ENCODE measurements at regions not wholly inside any gene's neighbourhood (a gene's known extent, or its start where the extent isn't known, plus 50 kb on each side); places are given as distances from the start of the nearest gene placed in this dataset.
"Not testable (repeated sequence)": the region's sequence is repeated elsewhere in the genome, so short reads cannot be mapped to it uniquely, and the experiment has no call there.

DNA sequence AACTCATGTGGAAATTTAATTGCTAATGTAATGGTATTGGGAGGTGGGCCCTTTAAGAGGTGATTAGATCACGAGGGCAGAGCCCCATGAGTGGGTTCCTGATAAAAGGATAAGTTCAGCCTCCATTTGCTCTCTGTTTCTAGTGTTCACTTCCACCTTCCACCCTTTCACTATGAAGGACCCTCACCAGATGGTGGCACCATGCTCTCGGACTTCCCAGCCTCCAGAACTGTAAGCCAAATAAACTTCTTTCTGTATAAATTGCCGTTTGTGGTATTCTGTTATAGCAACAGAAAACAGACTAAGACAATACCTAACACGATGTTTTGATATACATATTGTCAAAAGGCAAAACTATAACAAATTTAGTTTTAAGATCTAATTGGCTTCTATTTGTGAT is 166.2 kb downstream of the DEPDC1B start:
- peak; percentile 47 for FAIRE-seq
- TF ChIP-seq POU2F2 (IDR thresholded peaks at IDR 0.05; ENCODE audit: low read depth, low read length) = no peak
- TF ChIP-seq TAF1 (IDR thresholded peaks at IDR 0.05; ENCODE audit: low read depth, low read length) = no peak
- no peak for TF ChIP-seq POLR2A (IDR thresholded peaks at IDR 0.05; ENCODE audit: low read depth, low read length)
- no peak for TF ChIP-seq PAX5 (IDR thresholded peaks at IDR 0.05; ENCODE audit: insufficient read depth, low read length, severe bottlenecking)
- TF ChIP-seq POLR2AphosphoS5 (IDR thresholded peaks at IDR 0.05; ENCODE audit: low read depth, low read length) = no peak
- no peak for TF ChIP-seq SPI1 (IDR thresholded peaks at IDR 0.05; ENCODE audit: low read depth, low read length)

DNA sequence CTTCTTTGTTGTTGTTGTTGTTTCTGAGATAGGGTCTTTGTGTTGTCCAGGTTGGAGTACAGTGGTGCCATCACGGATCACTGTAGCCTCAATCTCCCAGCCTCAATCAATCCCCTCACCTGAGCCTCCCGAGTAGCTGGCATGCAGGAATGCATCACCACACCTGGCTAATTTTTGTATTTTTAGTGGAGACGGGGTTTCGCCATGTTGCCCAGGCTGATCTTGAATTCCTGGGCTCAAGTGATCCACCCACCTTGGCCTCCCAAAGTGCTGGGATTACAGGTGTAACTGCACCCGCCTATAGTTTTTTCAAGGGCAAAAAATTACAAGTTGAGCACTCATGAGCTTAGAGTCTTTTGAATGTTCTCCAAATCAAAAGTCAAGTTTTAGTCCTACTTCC is 167.2 kb downstream of the DEPDC1B start:
- not testable (repeated sequence) for DNase-seq (ENCODE audit: insufficient read length, low spot score); FAIRE-seq

More for the DNA sequence above, 166.2 kb downstream of the DEPDC1B start:
- DNase-seq (ENCODE audit: insufficient read length, low spot score) = no peak

DNA sequence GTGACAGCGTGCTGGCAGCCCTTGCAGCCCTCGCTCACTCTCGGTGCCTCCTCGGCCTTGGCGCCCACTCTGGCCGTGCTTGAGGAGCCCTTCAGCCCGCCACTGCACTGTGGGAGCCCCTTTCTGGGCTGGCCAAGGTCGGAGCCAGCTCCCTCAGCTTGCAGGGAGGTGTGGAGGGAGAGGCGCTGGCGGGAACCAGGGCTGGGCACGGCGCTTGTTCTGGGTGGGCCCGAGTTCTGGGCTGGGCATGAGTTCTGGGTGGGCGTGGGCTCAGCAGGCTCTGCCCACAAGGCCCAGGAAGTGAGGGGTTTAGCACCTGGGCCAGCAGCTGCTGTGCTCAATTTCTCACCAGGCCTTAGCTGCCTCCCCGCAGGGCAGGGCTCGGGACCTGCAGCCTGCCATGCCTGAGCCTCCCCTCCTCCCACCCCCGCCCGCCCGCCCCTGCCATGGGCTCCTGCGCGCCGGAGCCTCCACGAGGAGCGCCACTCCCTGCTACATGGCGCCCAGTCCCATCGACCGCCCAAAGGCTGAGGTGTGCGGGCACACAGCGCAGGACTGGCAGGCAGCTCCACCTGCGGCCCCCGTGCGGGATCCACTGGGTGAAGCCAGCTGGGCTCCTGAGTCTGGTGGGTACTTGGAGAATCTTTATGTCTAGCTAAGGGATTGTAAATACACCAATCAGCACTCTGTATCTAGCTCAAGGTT is 169.7 kb downstream of the DEPDC1B start:
- FAIRE-seq; DNase-seq (ENCODE audit: insufficient read length, low spot score): not testable (repeated sequence)

- no peak for DNase-seq (ENCODE audit: insufficient read length, low spot score)
- no peak for FAIRE-seq
- TF ChIP-seq POU2F2 (IDR thresholded peaks at IDR 0.05; ENCODE audit: low read depth, low read length) (no peak), TAF1 (IDR thresholded peaks at IDR 0.05; ENCODE audit: low read depth, low read length) (no peak), SPI1 (IDR thresholded peaks at IDR 0.05; ENCODE audit: low read depth, low read length) (no peak), POLR2AphosphoS5 (IDR thresholded peaks at IDR 0.05; ENCODE audit: low read depth, low read length) (no peak), POLR2A (IDR thresholded peaks at IDR 0.05; ENCODE audit: low read depth, low read length) (no peak), PAX5 (IDR thresholded peaks at IDR 0.05; ENCODE audit: insufficient read depth, low read length, severe bottlenecking) (no peak)
Measured at GRCh38 chr5:60529001-60529400, 171.0 kb downstream of the DEPDC1B start.

DNA sequence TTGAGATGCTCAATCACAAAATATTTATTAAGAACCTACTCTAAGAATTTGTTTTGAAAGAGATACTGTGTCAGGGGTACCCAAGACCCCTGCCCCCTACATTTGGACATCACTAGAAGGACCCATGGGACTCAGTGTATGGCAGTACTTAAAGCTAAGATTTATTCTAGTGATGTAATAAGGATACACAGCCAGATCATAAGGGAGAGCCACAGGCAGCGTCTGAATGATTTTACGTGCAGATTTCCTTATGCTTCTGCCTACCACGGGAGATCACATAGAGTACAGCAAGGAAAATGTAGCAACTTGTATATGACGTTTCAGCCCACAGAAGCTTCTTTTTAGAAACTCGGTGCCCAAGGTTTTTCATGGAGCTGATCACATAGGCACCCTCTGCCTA is 172.9 kb downstream of the DEPDC1B start:
- no peak for FAIRE-seq
- no peak for DNase-seq (ENCODE audit: insufficient read length, low spot score)
- TF ChIP-seq POU2F2 (IDR thresholded peaks at IDR 0.05; ENCODE audit: low read depth, low read length) = no peak
- no peak for TF ChIP-seq SPI1 (IDR thresholded peaks at IDR 0.05; ENCODE audit: low read depth, low read length)
- TF ChIP-seq POLR2A (IDR thresholded peaks at IDR 0.05; ENCODE audit: low read depth, low read length) = no peak
- no peak for TF ChIP-seq PAX5 (IDR thresholded peaks at IDR 0.05; ENCODE audit: insufficient read depth, low read length, severe bottlenecking)
- no peak for TF ChIP-seq TAF1 (IDR thresholded peaks at IDR 0.05; ENCODE audit: low read depth, low read length)
- TF ChIP-seq POLR2AphosphoS5 (IDR thresholded peaks at IDR 0.05; ENCODE audit: low read depth, low read length) = no peak

- no peak for FAIRE-seq
- no peak for TF ChIP-seq POLR2A (IDR thresholded peaks at IDR 0.05; ENCODE audit: low read depth, low read length)
- no peak for DNase-seq (ENCODE audit: insufficient read length, low spot score)
Measured at GRCh38 chr5:60526336-60526875, 173.6 kb downstream of the DEPDC1B start.

GRCh38 chr5:60522292-60522905 is 177.6 kb downstream of the DEPDC1B start:
- no peak for TF ChIP-seq POLR2AphosphoS5 (IDR thresholded peaks at IDR 0.05; ENCODE audit: low read depth, low read length)
- peak; percentile 16; the same call in 1 of the 2 replicates for TF ChIP-seq SPI1 (IDR thresholded peaks at IDR 0.05; ENCODE audit: low read depth, low read length)
- TF ChIP-seq TAF1 (IDR thresholded peaks at IDR 0.05; ENCODE audit: low read depth, low read length) = no peak
- peak; percentile 94 for FAIRE-seq

DNA sequence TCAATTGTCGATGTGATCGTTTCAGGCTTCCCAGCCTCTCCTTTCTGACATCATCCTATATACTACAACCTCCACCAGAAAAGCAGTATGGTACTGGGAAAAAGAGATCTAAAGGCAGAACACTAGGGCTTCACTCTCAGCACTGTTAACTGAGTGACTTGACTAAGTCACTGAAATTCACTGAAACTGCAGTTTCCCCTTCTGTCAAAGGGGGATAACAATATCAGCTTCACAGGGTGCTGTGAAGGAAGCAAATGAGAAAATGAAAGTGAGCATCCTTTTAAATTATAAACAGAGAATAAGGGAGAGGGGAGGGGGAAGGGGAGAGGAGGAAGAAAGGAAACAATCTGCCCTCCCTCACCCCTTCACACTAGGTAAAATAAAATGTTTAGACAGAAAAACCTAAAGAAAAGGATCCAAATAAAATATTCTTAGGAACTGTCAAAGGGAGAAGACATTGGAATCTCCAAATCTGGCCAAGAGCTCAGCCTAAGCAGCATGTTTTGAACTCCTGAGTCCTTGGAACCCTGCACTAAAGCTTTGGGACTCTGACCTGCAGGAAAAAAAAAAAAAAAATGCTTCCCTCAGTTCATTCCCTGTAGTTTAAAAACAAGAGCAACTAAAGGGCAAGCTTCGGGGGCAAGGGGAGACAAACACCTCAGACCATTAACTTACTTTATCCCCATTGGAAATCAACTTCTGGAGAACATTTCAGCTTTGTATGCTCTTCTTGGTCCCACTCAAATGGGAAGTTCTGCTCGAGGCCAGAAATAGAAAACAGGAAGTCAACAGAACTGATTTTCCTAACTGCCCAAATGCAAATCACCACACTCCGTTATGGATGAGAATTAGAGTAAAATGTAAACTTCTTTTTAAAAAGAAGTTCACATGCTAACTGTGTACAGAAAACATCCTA is 178.3 kb downstream of the DEPDC1B start:
- DNase-seq (ENCODE audit: insufficient read length, low spot score) (no peak), FAIRE-seq (peak; percentile 88)
- peak; percentile 90 for TF ChIP-seq SPI1 (IDR thresholded peaks at IDR 0.05; ENCODE audit: low read depth, low read length)
- no peak; the same call in 1 of the 2 replicates for TF ChIP-seq TAF1 (IDR thresholded peaks at IDR 0.05; ENCODE audit: low read depth, low read length)
- TF ChIP-seq POU2F2 (IDR thresholded peaks at IDR 0.05; ENCODE audit: low read depth, low read length) = 0 out of 2 replicates have a peak, but pooled peaks have one; percentile 19
- TF ChIP-seq POLR2AphosphoS5 (IDR thresholded peaks at IDR 0.05; ENCODE audit: low read depth, low read length) = no peak; the same call in 1 of the 2 replicates
- TF ChIP-seq POLR2A (IDR thresholded peaks at IDR 0.05; ENCODE audit: low read depth, low read length) = no peak; the same call in 1 of the 2 replicates

More at GRCh38 chr5:60522292-60522905, 177.6 kb downstream of the DEPDC1B start:
- DNase-seq (ENCODE audit: insufficient read length, low spot score) = peak; percentile 32

DNA sequence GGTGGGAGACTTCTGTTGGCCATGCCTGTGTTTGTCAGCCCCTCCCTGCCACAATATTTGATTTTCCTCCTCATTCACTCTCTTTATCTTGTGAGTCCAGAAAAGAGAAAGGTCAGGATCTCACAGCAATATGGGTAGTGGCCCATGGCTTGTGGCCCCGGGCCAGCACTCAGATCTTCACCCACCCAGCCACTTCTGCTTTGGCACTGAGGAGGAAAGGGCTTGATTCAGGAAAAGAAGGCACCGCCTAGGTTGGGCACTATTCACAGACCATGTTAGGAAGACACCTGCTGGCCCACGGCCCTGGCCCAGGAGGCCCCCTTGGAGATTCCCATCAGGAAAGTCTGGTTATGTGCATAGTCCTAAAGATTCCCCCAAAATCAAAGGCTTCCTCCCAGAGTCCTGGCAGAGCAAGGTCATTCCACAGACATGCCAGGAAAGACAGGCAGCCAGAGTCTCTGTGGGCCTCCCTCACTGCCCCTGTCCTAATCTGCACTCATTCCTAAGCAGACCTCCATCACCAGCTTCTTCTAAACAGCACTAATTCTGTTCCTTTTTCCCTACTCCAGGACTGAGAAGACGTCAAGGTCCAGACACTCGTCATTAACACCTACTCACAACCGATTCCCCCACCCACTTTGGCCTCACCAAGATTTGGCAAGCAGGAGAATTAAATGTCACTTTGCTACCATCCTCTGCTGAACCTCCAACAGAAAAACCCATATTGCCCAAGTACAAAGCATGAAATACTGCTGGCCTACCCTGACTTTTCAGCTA is 179.3 kb downstream of the DEPDC1B start:
- FAIRE-seq (no peak), DNase-seq (ENCODE audit: insufficient read length, low spot score) (no peak)
- no peak for TF ChIP-seq POLR2AphosphoS5 (IDR thresholded peaks at IDR 0.05; ENCODE audit: low read depth, low read length)
- no peak for TF ChIP-seq PAX5 (IDR thresholded peaks at IDR 0.05; ENCODE audit: insufficient read depth, low read length, severe bottlenecking)
- TF ChIP-seq SPI1 (IDR thresholded peaks at IDR 0.05; ENCODE audit: low read depth, low read length) = 0 out of 2 replicates have a peak, but pooled peaks have one; percentile 25
- no peak for TF ChIP-seq TAF1 (IDR thresholded peaks at IDR 0.05; ENCODE audit: low read depth, low read length)
- TF ChIP-seq POU2F2 (IDR thresholded peaks at IDR 0.05; ENCODE audit: low read depth, low read length) = no peak
- TF ChIP-seq POLR2A (IDR thresholded peaks at IDR 0.05; ENCODE audit: low read depth, low read length) = no peak

Measured in GM12891 (cell line).